Muscle of leg (tissue), 3 donors: ENCODE measurements at regions not wholly inside any gene's neighbourhood (a gene's known extent, or its start where the extent isn't known, plus 50 kb on each side); places are given as distances from the start of the nearest gene placed in this dataset.

Experiments used
- DNase-seq: peaks from one replicate; pipeline ENCODE4 v3.0.0; 2013
- H3K27ac ChIP-seq: one replicate; pipeline ENCODE4 v1.5.1; 2013; ENCODE audit warnings: mild to moderate bottlenecking, low read length, control low read depth
- H3K27me3 ChIP-seq: one replicate; pipeline ENCODE4 v1.6.1; 2013; ENCODE audit warnings: low read length; ENCODE audit not compliant: control insufficient read depth, insufficient read depth
- H3K36me3 ChIP-seq: one replicate; pipeline ENCODE4 v1.6.1; 2013; ENCODE audit warnings: low read length; ENCODE audit not compliant: control insufficient read depth, insufficient read depth
- H3K4me1 ChIP-seq: one replicate; pipeline ENCODE4 v1.6.1; 2013; ENCODE audit warnings: low read length; ENCODE audit not compliant: control insufficient read depth, insufficient read depth
- H3K4me3 ChIP-seq: one replicate; pipeline ENCODE4 v1.5.1; 2013; ENCODE audit warnings: low read length, control low read depth
- H3K9me3 ChIP-seq: replicated peaks from 2 replicates; pipeline ENCODE4 v1.6.1; 2013; ENCODE audit warnings: low read depth, low read length; ENCODE audit not compliant: control insufficient read depth
- WGBS: methylation state at CpG from one replicate; pipeline ENCODE4 v1.1.5; 2013; ENCODE audit warnings: missing lambda C conversion rate; ENCODE audit not compliant: insufficient coverage; 5-methylcytosine and 5-hydroxymethylcytosine counted together

DNA sequence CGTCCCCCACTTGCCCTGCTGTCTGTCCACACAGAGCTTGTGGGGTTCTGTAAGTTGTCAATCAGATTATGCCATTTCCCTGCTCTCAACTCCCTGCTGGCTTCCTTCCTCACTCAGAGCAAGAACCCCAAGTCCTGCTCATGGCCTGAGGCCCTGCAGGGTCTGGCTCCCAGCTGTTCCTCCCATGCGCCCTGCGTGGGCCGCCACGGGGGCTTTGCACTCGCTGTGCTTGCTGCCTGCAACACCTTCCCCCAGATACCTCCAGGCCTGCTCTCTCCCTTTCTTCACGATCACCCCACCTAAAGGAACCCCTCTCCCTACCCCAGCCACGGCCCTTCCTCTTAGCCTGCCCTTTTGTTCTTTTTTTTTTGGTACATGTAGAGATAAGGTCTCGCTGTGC, 234.6 kb downstream of the AACS start:
- Histone ChIP-seq H3K27me3 (peaks cover 2% of the 10 kb centered on the region), H3K9me3 (no peaks in the 10 kb centered on the region), H3K27ac (no peak overlapping the region), H3K4me1 (no peaks in the 10 kb centered on the region), H3K4me3 (no peak overlapping the region), H3K36me3 (no peaks in the 10 kb centered on the region)
- DNase-seq: no peak
- 84% methylated on average over 6 of the region's 9 CpGs for WGBS

DNA sequence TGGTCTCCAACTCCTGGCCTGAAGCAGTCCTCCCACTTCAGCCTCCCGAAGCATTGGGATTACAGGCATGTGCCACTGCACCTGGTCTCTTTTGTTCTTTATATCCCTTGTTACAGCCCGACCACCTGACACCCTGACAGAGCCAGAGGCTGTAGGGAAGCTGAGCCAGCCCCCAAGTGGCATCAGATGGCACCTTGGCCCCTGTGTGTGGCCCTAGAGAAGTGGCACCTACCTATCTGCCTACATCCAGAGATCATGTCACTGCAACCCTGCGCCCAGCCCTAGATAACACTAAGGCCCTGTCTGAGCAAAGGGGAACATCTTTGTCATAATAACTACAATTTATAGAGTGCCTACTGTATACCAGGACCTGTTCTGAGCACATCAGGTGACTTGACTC, 235.0 kb downstream of the AACS start:
- 83% methylated on average over 1 of the region's 3 CpGs for WGBS
- Histone ChIP-seq H3K4me3 (no peak overlapping the region), H3K36me3 (no peaks in the 10 kb centered on the region), H3K27me3 (peaks cover 2% of the 10 kb centered on the region), H3K27ac (no peak overlapping the region), H3K4me1 (no peaks in the 10 kb centered on the region), H3K9me3 (no peaks in the 10 kb centered on the region)
- DNase-seq: no peak

DNA sequence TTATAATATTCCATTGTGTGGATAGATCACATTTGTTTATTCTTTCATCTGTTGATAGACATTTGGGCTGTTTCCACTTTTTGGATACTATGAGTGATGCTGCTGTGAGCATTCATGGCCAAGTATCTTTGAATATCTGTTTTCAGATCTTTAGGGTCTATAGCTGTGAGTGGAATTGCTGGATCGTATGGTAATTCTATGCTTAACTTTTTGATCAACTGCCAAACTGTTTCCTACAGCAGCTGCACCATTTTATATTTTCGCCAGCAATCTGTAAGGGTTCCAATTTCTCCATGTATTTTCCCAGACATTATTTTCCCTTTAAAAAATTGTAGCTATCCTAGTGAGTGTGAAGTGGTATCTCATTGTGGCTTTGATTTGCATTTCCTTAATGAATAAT, 238.1 kb downstream of the AACS start:
- no peak for DNase-seq
- no CpG with 5 or more reads among the region's 2 CpGs for WGBS
- Histone ChIP-seq H3K4me3 (no peak overlapping the region), H3K4me1 (no peaks in the 10 kb centered on the region), H3K36me3 (no peaks in the 10 kb centered on the region), H3K27ac (no peak overlapping the region), H3K9me3 (no peaks in the 10 kb centered on the region), H3K27me3 (peaks cover 2% of the 10 kb centered on the region)

DNA sequence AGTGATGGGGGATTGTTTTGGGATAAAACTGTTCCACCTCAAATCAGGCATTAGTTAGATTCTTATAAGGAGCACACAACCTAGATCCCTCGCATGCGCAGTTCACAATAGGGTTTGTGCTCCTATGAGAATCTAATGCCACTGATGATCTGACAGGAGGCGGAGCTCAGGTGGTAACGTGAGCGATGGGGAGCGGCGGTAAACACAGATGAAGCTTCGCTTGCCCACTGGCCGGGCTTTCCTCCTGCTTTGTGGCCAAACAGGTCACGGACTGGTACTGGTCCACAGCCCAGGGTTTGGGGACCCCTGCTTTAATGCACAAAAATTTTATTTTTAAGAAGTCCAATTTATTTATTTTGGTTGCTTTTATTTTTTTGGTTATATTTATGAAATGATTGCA, 238.8 kb downstream of the AACS start:
- no peak for DNase-seq
- no peak overlapping the region for H3K4me3 ChIP-seq
- no peak overlapping the region for H3K27ac ChIP-seq
- 92% methylated on average over 8 of the region's 10 CpGs for WGBS
- peaks cover 2% of the 10 kb centered on the region for H3K27me3 ChIP-seq
- no peaks in the 10 kb centered on the region for H3K36me3 ChIP-seq
- H3K4me1 ChIP-seq: no peaks in the 10 kb centered on the region
- H3K9me3 ChIP-seq: no peaks in the 10 kb centered on the region

DNA sequence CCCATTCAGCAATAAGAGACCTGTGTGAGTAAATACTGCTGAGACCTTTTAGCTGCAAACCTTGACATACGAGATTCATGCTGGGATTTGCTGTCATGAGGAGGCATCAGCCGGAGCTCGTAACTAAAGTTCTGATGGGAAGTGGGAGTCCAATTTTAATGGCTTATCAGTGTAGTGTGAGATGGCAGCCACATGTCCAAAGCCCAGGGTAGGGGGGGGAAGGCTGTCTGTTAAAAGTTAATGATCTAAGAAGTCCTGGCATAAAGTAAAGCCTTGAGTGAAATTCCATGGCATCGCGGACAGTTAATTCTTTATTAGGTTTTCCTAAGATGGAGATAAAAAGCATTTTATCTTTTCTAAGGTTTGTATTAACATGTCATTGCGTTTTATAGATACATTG, 240.0 kb downstream of the AACS start:
- WGBS: 44% methylated on average over 3 of the region's 6 CpGs
- no peaks in the 10 kb centered on the region for H3K9me3 ChIP-seq
- DNase-seq: no peak
- no peaks in the 10 kb centered on the region for H3K27me3 ChIP-seq
- H3K4me3 ChIP-seq: no peak overlapping the region
- no peaks in the 10 kb centered on the region for H3K4me1 ChIP-seq
- H3K27ac ChIP-seq: no peak overlapping the region
- no peaks in the 10 kb centered on the region for H3K36me3 ChIP-seq

DNA sequence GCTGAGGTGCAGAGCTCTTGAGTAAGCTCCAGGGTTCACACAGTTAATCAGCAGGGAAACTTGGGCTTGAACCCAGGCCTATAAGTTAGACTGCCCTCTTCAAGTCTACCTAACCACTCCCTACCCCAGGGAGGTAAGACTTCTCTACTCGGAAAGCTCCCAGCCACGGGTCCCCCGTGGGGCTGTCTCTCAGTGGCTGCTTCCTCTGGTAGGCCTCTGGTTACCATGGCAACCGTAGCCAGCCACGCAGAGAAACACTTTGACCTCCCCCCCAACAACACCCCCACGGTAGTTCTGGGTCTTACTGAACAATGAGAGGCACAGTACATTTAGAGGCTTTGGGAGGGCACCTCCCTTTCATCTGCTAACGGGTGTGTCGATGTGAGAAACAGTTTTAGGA, 245.2 kb downstream of the AACS start:
- Histone ChIP-seq H3K27ac (no peak overlapping the region), H3K36me3 (no peaks in the 10 kb centered on the region), H3K4me1 (no peaks in the 10 kb centered on the region), H3K9me3 (no peaks in the 10 kb centered on the region), H3K27me3 (peaks cover 9% of the 10 kb centered on the region), H3K4me3 (no peak overlapping the region)
- WGBS: 59% methylated on average over 6 of the region's 8 CpGs
- no peak for DNase-seq

DNA sequence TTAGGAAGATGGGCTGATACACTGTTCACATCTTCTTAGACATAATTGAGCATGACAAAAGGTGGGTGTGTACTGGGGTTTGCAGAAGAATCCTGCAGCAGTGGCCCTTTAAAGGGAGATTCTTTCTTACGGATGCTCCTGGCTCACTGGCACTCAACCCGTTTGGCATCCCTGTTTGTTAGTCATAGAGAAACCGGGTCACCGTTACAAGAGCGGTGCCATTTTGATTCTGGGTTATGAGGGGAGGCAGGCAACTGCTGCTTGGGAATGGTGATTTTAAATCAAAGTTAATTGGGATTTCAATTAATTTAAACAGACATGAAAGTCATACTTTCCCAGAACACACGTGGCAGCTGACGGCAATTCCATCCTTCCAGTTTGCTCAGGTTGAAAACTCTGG, 245.8 kb downstream of the AACS start:
- 76% methylated on average over 7 of the region's 7 CpGs for WGBS
- no peak for DNase-seq
- no peaks in the 10 kb centered on the region for H3K36me3 ChIP-seq

DNA sequence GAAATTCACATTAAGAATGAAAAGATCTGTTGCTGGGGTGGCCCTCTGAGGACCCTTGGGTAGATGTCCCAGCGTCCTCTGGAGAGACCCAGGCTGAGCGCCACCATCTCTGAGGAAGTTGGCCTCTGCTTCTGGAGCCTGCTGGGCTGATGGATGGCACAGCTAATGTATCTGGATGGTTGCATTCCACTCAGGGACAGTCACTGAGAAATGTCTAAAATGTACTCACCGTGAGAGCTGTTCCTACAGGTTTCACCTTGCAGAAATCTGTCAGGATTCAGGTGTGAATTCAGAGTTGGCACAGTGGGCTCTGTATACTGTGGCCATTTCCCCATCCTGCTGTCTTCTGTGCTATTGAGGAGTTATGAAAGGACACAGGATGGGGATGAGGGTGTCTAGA, 247.2 kb downstream of the AACS start:
- H3K27ac ChIP-seq: no peak overlapping the region
- H3K4me1 ChIP-seq: no peaks in the 10 kb centered on the region
- H3K27me3 ChIP-seq: peaks cover 11% of the 10 kb centered on the region
- no peaks in the 10 kb centered on the region for H3K36me3 ChIP-seq
- H3K9me3 ChIP-seq: no peaks in the 10 kb centered on the region
- no peak overlapping the region for H3K4me3 ChIP-seq
- 87% methylated on average over 3 of the region's 3 CpGs for WGBS
- DNase-seq: no peak

More for the DNA sequence above, 245.8 kb downstream of the AACS start:
- peaks cover 11% of the 10 kb centered on the region for H3K27me3 ChIP-seq
- no peaks in the 10 kb centered on the region for H3K9me3 ChIP-seq
- H3K4me1 ChIP-seq: no peaks in the 10 kb centered on the region
- no peak overlapping the region for H3K27ac ChIP-seq
- no peak overlapping the region for H3K4me3 ChIP-seq

DNA sequence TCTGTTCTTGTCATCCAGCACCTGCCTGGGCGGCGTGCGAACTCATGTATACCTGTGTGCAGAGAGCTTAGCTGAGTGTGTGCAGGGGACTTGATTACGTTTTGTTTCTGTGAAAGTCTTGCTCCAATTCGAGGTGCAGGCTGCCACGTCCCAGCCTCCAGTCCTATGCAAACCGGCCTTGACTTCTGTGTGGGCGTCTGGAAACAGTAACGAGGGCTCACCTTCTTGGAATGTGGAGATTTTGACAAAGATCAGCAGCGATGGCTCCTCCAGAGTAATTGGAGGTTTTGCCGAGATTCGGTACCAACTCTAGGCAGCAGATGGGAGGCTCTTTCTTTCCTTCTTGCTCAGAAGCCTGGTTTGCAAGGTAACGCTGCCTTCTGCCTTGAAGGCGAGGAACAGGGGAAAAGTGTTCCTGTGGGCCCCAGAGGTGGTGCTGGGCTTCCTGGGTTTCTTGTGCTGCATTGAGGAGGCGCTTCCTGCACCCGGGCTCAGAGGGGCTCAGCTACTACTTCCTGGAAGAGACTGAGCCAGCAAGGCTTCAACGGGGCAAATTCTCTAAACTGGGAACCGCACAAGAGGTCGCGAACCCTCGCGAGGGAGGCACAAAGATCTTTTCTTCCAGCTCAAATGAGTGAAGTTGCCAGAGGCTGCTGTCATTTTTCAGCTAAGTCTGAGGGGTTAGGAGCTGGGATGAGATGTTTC, 249.0 kb downstream of the AACS start:
- Histone ChIP-seq H3K36me3 (no peaks in the 10 kb centered on the region), H3K4me3 (no peak overlapping the region), H3K4me1 (no peaks in the 10 kb centered on the region), H3K27ac (no peak overlapping the region), H3K9me3 (no peaks in the 10 kb centered on the region), H3K27me3 (peaks cover 11% of the 10 kb centered on the region)
- peak; percentile 12 for DNase-seq
- WGBS: 22% methylated on average over 19 of the region's 22 CpGs

DNA sequence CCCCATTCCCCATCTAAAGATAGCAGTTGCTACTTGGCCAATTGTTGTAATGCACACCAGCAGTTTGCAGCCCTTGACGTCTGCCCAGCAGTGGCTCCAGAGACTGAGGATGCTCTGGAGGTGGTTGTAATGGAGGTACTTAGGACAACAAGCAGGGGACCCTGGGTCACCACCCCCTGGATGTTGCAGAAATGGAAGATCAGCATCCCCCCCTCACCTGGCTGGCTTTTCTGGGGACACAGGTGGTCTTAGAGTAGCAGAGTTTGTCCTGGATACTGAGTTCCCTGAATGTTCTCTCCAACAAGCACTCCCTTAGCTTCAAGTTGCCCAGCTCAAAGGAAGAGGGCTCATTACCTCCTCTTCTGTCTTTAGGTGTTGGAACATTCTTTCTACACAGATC, 250.5 kb downstream of the AACS start:
- Histone ChIP-seq H3K27me3 (peaks cover 11% of the 10 kb centered on the region), H3K36me3 (no peaks in the 10 kb centered on the region), H3K4me1 (no peaks in the 10 kb centered on the region), H3K9me3 (no peaks in the 10 kb centered on the region), H3K27ac (no peak overlapping the region), H3K4me3 (no peak overlapping the region)
- DNase-seq: no peak
- 20% methylated on average over 1 of the region's 1 CpG for WGBS

DNA sequence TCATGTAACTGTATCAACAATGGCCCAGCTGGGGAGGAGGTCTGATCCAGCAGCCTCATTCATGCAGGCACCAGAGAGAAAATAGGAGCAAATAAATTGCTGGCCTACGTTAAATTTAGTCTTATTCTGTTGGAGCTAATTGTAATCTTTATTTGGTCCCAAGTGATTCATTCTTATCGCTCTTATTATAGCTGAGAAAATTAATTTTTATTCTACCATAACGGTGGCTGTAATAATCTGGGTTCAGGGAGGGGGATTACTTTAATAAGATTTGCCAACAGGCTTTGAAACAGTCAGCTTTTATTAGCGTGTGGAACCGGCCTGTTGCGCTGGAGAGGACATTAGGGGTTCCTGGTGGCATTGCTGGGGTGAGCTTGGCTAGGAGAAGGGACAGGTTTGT, 254.9 kb downstream of the AACS start:
- Histone ChIP-seq H3K9me3 (no peaks in the 10 kb centered on the region), H3K4me1 (no peaks in the 10 kb centered on the region), H3K27ac (no peak overlapping the region), H3K27me3 (peaks cover 2% of the 10 kb centered on the region), H3K36me3 (no peaks in the 10 kb centered on the region), H3K4me3 (no peak overlapping the region)
- WGBS: 67% methylated on average over 3 of the region's 6 CpGs
- no peak for DNase-seq
